IPS-NIHi11 (cell line): ENCODE measurements at regions not wholly inside any gene's neighbourhood (a gene's known extent, or its start where the extent isn't known, plus 50 kb on each side); places are given as distances from the start of the nearest gene placed in this dataset.

ENCODE experiments used
- DNase-seq: peaks from one replicate; pipeline ENCODE4 v3.0.0; 2012; ENCODE audit warnings: mixed read lengths, low spot score

- no peak for DNase-seq
These were observed 156.8 kb upstream of the ADAMTS9 start for GRCh38 chr3:64844558-64844957.

- DNase-seq: no peak
These were observed 150.4 kb upstream of the ADAMTS9 start for GRCh38 chr3:64837986-64838735.

- no peak for DNase-seq
These were observed 149.4 kb upstream of the ADAMTS9 start for GRCh38 chr3:64837126-64837738.

GRCh38 chr3:64836097-64836496 lies 148.3 kb upstream of the ADAMTS9 start:
- DNase-seq: no peak

- DNase-seq: no peak
These were observed 144.3 kb upstream of the ADAMTS9 start for GRCh38 chr3:64832098-64832497.

GRCh38 chr3:64830681-64831080 lies 142.9 kb upstream of the ADAMTS9 start:
- DNase-seq: no peak

- DNase-seq: no peak
These were observed 141.5 kb upstream of the ADAMTS9 start for GRCh38 chr3:64829331-64829730.

- no peak for DNase-seq
These were observed 140.5 kb upstream of the ADAMTS9 start for GRCh38 chr3:64828276-64828675.

GRCh38 chr3:64827431-64827830 lies 139.6 kb upstream of the ADAMTS9 start:
- no peak for DNase-seq

GRCh38 chr3:64827019-64827418 lies 139.2 kb upstream of the ADAMTS9 start:
- no peak for DNase-seq

GRCh38 chr3:64825404-64826120 lies 137.8 kb upstream of the ADAMTS9 start:
- no peak for DNase-seq

- DNase-seq: no peak
These were observed 136.7 kb upstream of the ADAMTS9 start for GRCh38 chr3:64824394-64824909.

GRCh38 chr3:64818196-64818595 lies 130.4 kb upstream of the ADAMTS9 start:
- DNase-seq: no peak

GRCh38 chr3:64816355-64816754 lies 128.6 kb upstream of the ADAMTS9 start:
- no peak for DNase-seq

GRCh38 chr3:64815789-64816188 lies 128.0 kb upstream of the ADAMTS9 start:
- DNase-seq: no peak

GRCh38 chr3:64815195-64815631 lies 127.4 kb upstream of the ADAMTS9 start:
- DNase-seq: no peak

GRCh38 chr3:64814351-64814750 lies 126.6 kb upstream of the ADAMTS9 start:
- no peak for DNase-seq

- no peak for DNase-seq
These were observed 125.5 kb upstream of the ADAMTS9 start for GRCh38 chr3:64813326-64813725.

- no peak for DNase-seq
These were observed 121.3 kb upstream of the ADAMTS9 start for GRCh38 chr3:64809086-64809485.

- DNase-seq: no peak
These were observed 120.3 kb upstream of the ADAMTS9 start for GRCh38 chr3:64808061-64808460.

- no peak for DNase-seq
These were observed 119.1 kb upstream of the ADAMTS9 start for GRCh38 chr3:64806668-64807605.

- DNase-seq: no peak
These were observed 118.2 kb upstream of the ADAMTS9 start for GRCh38 chr3:64805978-64806377.
